H1 (cell line): ENCODE measurements at regions not wholly inside any gene's neighbourhood (a gene's known extent, or its start where the extent isn't known, plus 50 kb on each side); places are given as distances from the start of the nearest gene placed in this dataset.

Experiments
- CTCF ChIA-PET: fragments of 300-600 bp; sonication (Branson Sonifier 250); formaldehyde crosslinking; loops from one replicate; lab custom pipeline; 2021; ENCODE audit not compliant: partially characterized antibody; lab: Charles Lee
- POLR2A ChIA-PET: fragments of 300-600 bp; sonication (Branson Sonifier 250); formaldehyde crosslinking; loops from one replicate; lab custom pipeline; 2021; ENCODE audit warnings: inconsistent platforms; ENCODE audit not compliant: partially characterized antibody; lab: Charles Lee
- DNase-seq, 2 experiments: peaks; one replicate each; pipeline versions ENCODE4 v3.0.0 to v3.0.0-alpha.2; 2010 to 2022; ENCODE audit warnings: low spot score in 2 of 2, low read depth in 1 of 2, mixed read lengths in 1 of 2
- FAIRE-seq: peaks from 2 replicates; lab custom pipeline; 2011; peaks lifted over from hg19 to GRCh38; lab: Jason Lieb, UNC
- H2AFZ ChIP-seq: 2 replicates; pipeline ENCODE4 v1.8.1; 2012; ENCODE audit warnings: low read length, inconsistent platforms
- H2AK5ac ChIP-seq: 2 replicates; pipeline ENCODE4 v1.6.1; 2013; ENCODE audit warnings: low read depth, low read length
- H2BK120ac ChIP-seq: replicated peaks from 2 replicates; pipeline ENCODE3; 2013; ENCODE audit warnings: low read depth, low read length, inconsistent platforms
- H2BK12ac ChIP-seq: 2 replicates; pipeline ENCODE4 v1.6.1; 2013; ENCODE audit warnings: low read depth, low read length
- H2BK15ac ChIP-seq: 2 replicates; pipeline ENCODE4 v1.6.1; 2013; ENCODE audit warnings: low read length
- H2BK20ac ChIP-seq: 2 replicates; pipeline ENCODE4 v1.6.1; 2013; ENCODE audit warnings: low read length
- H2BK5ac ChIP-seq: 2 replicates; pipeline ENCODE4 v1.6.1; 2013; ENCODE audit warnings: low read depth, low read length
- H3K14ac ChIP-seq: 2 replicates; pipeline ENCODE4 v1.6.1; 2013; ENCODE audit warnings: inconsistent platforms; ENCODE audit not compliant: insufficient read length
- H3K18ac ChIP-seq: 2 replicates; pipeline ENCODE4 v1.6.1; 2013; ENCODE audit warnings: low read length; ENCODE audit errors: extremely low read depth
- H3K23ac ChIP-seq: 2 replicates; pipeline ENCODE4 v1.6.1; 2013; ENCODE audit warnings: inconsistent platforms; ENCODE audit not compliant: insufficient read length
- H3K23me2 ChIP-seq: 2 replicates; pipeline ENCODE4 v1.6.1; 2013; ENCODE audit warnings: low read depth, low read length
- H3K27ac ChIP-seq: 2 replicates; pipeline ENCODE4 v1.6.1; 2011; ENCODE audit warnings: low read depth, low read length, inconsistent platforms
- H3K27me3 ChIP-seq, 4 experiments: replicated peaks in 1 of 4; 1 replicate in 1 of 4; 2 replicates in 3 of 4; pipeline versions ENCODE4 v1.6.1 to v1.8.1; 2011 to 2013; ENCODE audit warnings: low read length in 3 of 4, mild to moderate bottlenecking in 3 of 4, inconsistent platforms in 2 of 4, mixed read lengths in 2 of 4, moderate library complexity in 1 of 4; ENCODE audit not compliant: control insufficient read depth in 3 of 4, insufficient read depth in 3 of 4; ENCODE audit errors: extremely low read depth in 1 of 4
- H3K36me3 ChIP-seq, 4 experiments: 2 replicates each; pipeline versions ENCODE4 v1.6.1 to v1.8.1; 2011 to 2013; ENCODE audit warnings: mild to moderate bottlenecking in 4 of 4, low read length in 3 of 4, moderate library complexity in 2 of 4, control low read depth in 1 of 4, inconsistent platforms in 1 of 4; ENCODE audit not compliant: insufficient read depth in 4 of 4, control insufficient read depth in 2 of 4
- H3K4ac ChIP-seq: replicated peaks from 2 replicates; pipeline ENCODE3; 2013; ENCODE audit warnings: low read length, low read depth, mixed read lengths, inconsistent platforms; ENCODE audit not compliant: insufficient read length
- H3K4me1 ChIP-seq, 4 experiments: replicated peaks in 1 of 4; 1 replicate in 1 of 4; 2 replicates in 3 of 4; pipeline versions ENCODE4 v1.6.1 to v1.8.1; 2011 to 2013; ENCODE audit warnings: low read length in 3 of 4, inconsistent platforms in 2 of 4, mixed read lengths in 1 of 4; ENCODE audit not compliant: insufficient read depth in 4 of 4, control insufficient read depth in 3 of 4
- H3K4me2 ChIP-seq, 2 experiments: 2 replicates each; pipeline versions ENCODE4 v1.6.1 to v1.8.1; 2011 to 2013; ENCODE audit warnings: low read depth in 2 of 2, low read length in 2 of 2, control low read depth in 1 of 2, inconsistent platforms in 1 of 2, mild to moderate bottlenecking in 1 of 2; ENCODE audit not compliant: insufficient read depth in 1 of 2
- H3K4me3 ChIP-seq, 4 experiments: fragments of 200-600, 300-600 bp in 1 of 4; sonication (generic), shearing (Covaris generic), sonication (Bioruptor Twin) in 1 of 4; 2 replicates each; pipeline versions ENCODE4 v1.5.1 to v1.8.1; 2011 to 2016; ENCODE audit warnings: low read length in 4 of 4, low read depth in 3 of 4, control low read depth in 2 of 4, inconsistent platforms in 2 of 4, mild to moderate bottlenecking in 2 of 4, mixed read lengths in 1 of 4, moderate library complexity in 1 of 4; ENCODE audit not compliant: insufficient read depth in 2 of 4; ENCODE audit errors: extremely low read depth in 1 of 4
- H3K56ac ChIP-seq: replicated peaks from 2 replicates; pipeline ENCODE3; 2013; ENCODE audit warnings: low read depth, mild to moderate bottlenecking, mixed read lengths, low read length, inconsistent platforms; ENCODE audit not compliant: insufficient read length
- H3K79me1 ChIP-seq: 2 replicates; pipeline ENCODE4 v1.6.1; 2013; ENCODE audit warnings: low read depth, low read length, control low read depth
- H3K79me2 ChIP-seq, 2 experiments: 2 replicates each; pipeline versions ENCODE4 v1.6.1 to v1.8.1; 2012 to 2013; ENCODE audit warnings: low read length in 2 of 2, mild to moderate bottlenecking in 2 of 2, inconsistent platforms in 1 of 2; ENCODE audit not compliant: insufficient read depth in 2 of 2, control insufficient read depth in 1 of 2
- H3K9ac ChIP-seq, 4 experiments: replicated peaks in 1 of 4; 1 replicate in 1 of 4; 2 replicates in 3 of 4; pipeline versions ENCODE4 v1.6.1 to v1.8.1; 2011 to 2013; ENCODE audit warnings: low read depth in 3 of 4, low read length in 3 of 4, control low read depth in 2 of 4, mild to moderate bottlenecking in 2 of 4, moderate library complexity in 2 of 4, inconsistent platforms in 1 of 4; ENCODE audit errors: extremely low read depth in 1 of 4
- H3K9me3 ChIP-seq, 2 experiments: 2 replicates each; pipeline versions ENCODE4 v1.6.1 to v1.8.1; 2012 to 2013; ENCODE audit warnings: mild to moderate bottlenecking in 2 of 2, moderate library complexity in 2 of 2, control low read depth in 1 of 2, inconsistent platforms in 1 of 2, low read depth in 1 of 2, low read length in 1 of 2, mixed read lengths in 1 of 2; ENCODE audit not compliant: insufficient read depth in 2 of 2
- H4K20me1 ChIP-seq, 2 experiments: replicated peaks in 1 of 2; 2 replicates each; pipeline versions ENCODE3 to v1.8.1; 2011 to 2013; ENCODE audit warnings: inconsistent platforms in 2 of 2, low read length in 2 of 2, mild to moderate bottlenecking in 1 of 2; ENCODE audit not compliant: insufficient read depth in 2 of 2, control insufficient read depth in 1 of 2
- H4K5ac ChIP-seq: 2 replicates; pipeline ENCODE4 v1.6.1; 2013; ENCODE audit warnings: low read length, low read depth, mixed read lengths, inconsistent platforms; ENCODE audit not compliant: insufficient read length
- H4K8ac ChIP-seq: 2 replicates; pipeline ENCODE4 v1.8.0; 2013; ENCODE audit warnings: mild to moderate bottlenecking, moderate library complexity, low read length, inconsistent platforms; ENCODE audit not compliant: insufficient read depth; ENCODE audit errors: extremely low read depth
- H4K91ac ChIP-seq: replicated peaks from 2 replicates; pipeline ENCODE3; 2013; ENCODE audit warnings: low read length, mixed read lengths, inconsistent platforms; ENCODE audit not compliant: insufficient read length
- BACH1 ChIP-seq: IDR thresholded peaks from 2 replicates; pipeline ENCODE4 v1.6.1; 2012; ENCODE audit warnings: low read length, improper control_type of control experiment
- CBX8 ChIP-seq: fragments of 300-800, 300-1000 bp; sonication (generic); IDR thresholded peaks from 2 replicates; pipeline ENCODE4 v1.7.1; 2016; ENCODE audit warnings: low read depth, low read length, borderline replicate concordance
- EZH2 ChIP-seq: fragments of 200-600 bp; sonication (generic); IDR thresholded peaks from 2 replicates; pipeline ENCODE4 v1.7.1; 2012; ENCODE audit warnings: low read depth, mild to moderate bottlenecking, moderate library complexity, low read length, inconsistent platforms; ENCODE audit not compliant: severe bottlenecking
- KDM1A ChIP-seq: fragments of 200-600, 300-600 bp; sonication (generic); IDR thresholded peaks from 2 replicates; pipeline ENCODE4 v1.7.1; 2016; ENCODE audit warnings: mild to moderate bottlenecking, low read length, borderline replicate concordance
- NRF1 ChIP-seq: IDR thresholded peaks from 2 replicates; pipeline ENCODE4 v1.6.1; 2011; ENCODE audit warnings: mild to moderate bottlenecking, low read depth, low read length, improper control_type of control experiment
- PHF8 ChIP-seq: fragments of 200-600 bp; sonication (generic); conservative IDR thresholded peaks from 2 replicates; pipeline ENCODE4 v1.7.1; 2012; ENCODE audit warnings: low read depth, mild to moderate bottlenecking, inconsistent platforms, low read length, moderate library complexity
- POLR2AphosphoS5 ChIP-seq: IDR thresholded peaks from 2 replicates; pipeline ENCODE4 v1.6.1; 2011; ENCODE audit warnings: low read depth, low read length
- RFX5 ChIP-seq: IDR thresholded peaks from 2 replicates; pipeline ENCODE4 v1.6.1; 2011; ENCODE audit warnings: low read depth, low read length, improper control_type of control experiment, borderline replicate concordance
- SIRT6 ChIP-seq: IDR thresholded peaks from one replicate; pipeline ENCODE4 v1.7.1; 2012; ENCODE audit warnings: low read length, inconsistent platforms
- SIX5 ChIP-seq: IDR thresholded peaks from 2 replicates; pipeline ENCODE4 v1.6.1; 2011; ENCODE audit warnings: mild to moderate bottlenecking, low read depth, low read length
- SUZ12 ChIP-seq: fragments of 200-600 bp; sonication (generic); IDR thresholded peaks from 2 replicates; pipeline ENCODE4 v1.6.1; 2012; ENCODE audit warnings: mild to moderate bottlenecking, inconsistent platforms, low read length, moderate library complexity, mixed read lengths
- TAF1 ChIP-seq: IDR thresholded peaks from 2 replicates; pipeline ENCODE4 v1.6.1; 2011; ENCODE audit warnings: mild to moderate bottlenecking, low read depth, low read length
- USF2 ChIP-seq: IDR thresholded peaks from 2 replicates; pipeline ENCODE4 v1.6.1; 2011; ENCODE audit warnings: low read length, improper control_type of control experiment
- ZNF274 ChIP-seq: IDR thresholded peaks from 2 replicates; pipeline ENCODE4 v1.7.0; 2012; ENCODE audit warnings: low read length, borderline replicate concordance; ENCODE audit errors: extremely low read depth
- WGBS, 2 experiments: shearing (Covaris generic) in 1 of 2; methylation state at CpG; one replicate each; pipeline versions ENCODE4 v1.1.6 to v1.1.7; 2013 to 2015; ENCODE audit warnings: low lambda C conversion rate in 2 of 2, mixed read lengths in 2 of 2, inconsistent platforms in 1 of 2, low coverage in 1 of 2, missing lambda C conversion rate in 1 of 2; ENCODE audit not compliant: insufficient replicate concordance in 2 of 2, insufficient coverage in 1 of 2, insufficient read length in 1 of 2; ENCODE audit errors: extremely low coverage in 1 of 2, missing lambda C conversion rate in 1 of 2; 5-methylcytosine and 5-hydroxymethylcytosine counted together

GRCh38 chr6:63458480-63459115, 113.7 kb upstream of the LOC128125822 start:
- Histone ChIP-seq H3K27me3 (no peaks in the 10 kb centered on the region), H2BK12ac (no peak overlapping the region), H4K20me1 (no peaks in the 10 kb centered on the region), H2AFZ (no peak overlapping the region), H3K79me2 (no peaks in the 10 kb centered on the region), H3K23ac (no peak overlapping the region), H3K4me1 (no peaks in the 10 kb centered on the region), H4K8ac (no peak overlapping the region), H3K36me3 (no peaks in the 10 kb centered on the region), H2BK15ac (no peak overlapping the region), H2BK120ac (no peak overlapping the region), H3K23me2 (no peaks in the 10 kb centered on the region), H2BK20ac (no peak overlapping the region), H3K27ac (no peak overlapping the region), H4K5ac (no peak overlapping the region), H3K4me3 (no peak overlapping the region), H3K4me2 (no peak overlapping the region), H3K79me1 (no peaks in the 10 kb centered on the region), H4K91ac (no peak overlapping the region), H3K4ac (no peak overlapping the region), H3K9me3 (no peaks in the 10 kb centered on the region), H3K9ac (no peak overlapping the region), H2AK5ac (no peak overlapping the region), H3K56ac (no peak overlapping the region), H2BK5ac (no peak overlapping the region), H3K14ac (no peak overlapping the region), H3K18ac (no peak overlapping the region)
- FAIRE-seq = no peak
- CTCF ChIA-PET = no interaction called here
- POLR2A ChIA-PET = no interaction called here
- no peak for DNase-seq
- 85% methylated on average over 6 of the region's 6 CpGs; no CpG with 5 or more reads in 1 of the 2 experiments for WGBS, 2 experiments
- TF ChIP-seq KDM1A (no peak), TAF1 (no peak), SIX5 (no peak), POLR2AphosphoS5 (no peak), USF2 (no peak), SUZ12 (no peak), RFX5 (no peak), ZNF274 (no peak), CBX8 (no peak), SIRT6 (no peak), NRF1 (no peak), PHF8 (no peak), EZH2 (no peak), BACH1 (no peak)
